ENCODE measurements at regions not wholly inside any gene's neighbourhood (a gene's known extent, or its start where the extent isn't known, plus 50 kb on each side); places are given as distances from the start of the nearest gene placed in this dataset.

DNA sequence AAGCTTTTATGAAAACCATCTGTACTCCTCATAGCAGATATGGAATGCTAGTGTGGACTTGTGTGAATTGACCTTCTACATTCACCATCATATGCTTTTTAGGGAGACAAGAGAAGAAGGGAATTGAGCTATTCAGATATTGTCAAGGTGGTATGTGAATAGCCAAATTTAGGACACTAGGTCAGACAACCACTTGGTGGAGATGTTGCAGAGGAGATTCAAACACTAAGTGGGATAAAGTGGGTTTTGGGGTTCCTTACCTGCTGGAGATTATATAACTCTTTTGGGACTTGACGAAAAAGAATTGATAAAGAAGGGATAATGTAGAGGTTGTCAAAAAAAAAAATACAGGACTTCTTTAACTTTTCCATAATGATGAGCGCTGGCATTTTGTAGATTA, 231.8 kb upstream of the THRB start:
- DNase-seq (ENCODE audit: low spot score), result no peak
- TF ChIP-seq, protein P1, sequence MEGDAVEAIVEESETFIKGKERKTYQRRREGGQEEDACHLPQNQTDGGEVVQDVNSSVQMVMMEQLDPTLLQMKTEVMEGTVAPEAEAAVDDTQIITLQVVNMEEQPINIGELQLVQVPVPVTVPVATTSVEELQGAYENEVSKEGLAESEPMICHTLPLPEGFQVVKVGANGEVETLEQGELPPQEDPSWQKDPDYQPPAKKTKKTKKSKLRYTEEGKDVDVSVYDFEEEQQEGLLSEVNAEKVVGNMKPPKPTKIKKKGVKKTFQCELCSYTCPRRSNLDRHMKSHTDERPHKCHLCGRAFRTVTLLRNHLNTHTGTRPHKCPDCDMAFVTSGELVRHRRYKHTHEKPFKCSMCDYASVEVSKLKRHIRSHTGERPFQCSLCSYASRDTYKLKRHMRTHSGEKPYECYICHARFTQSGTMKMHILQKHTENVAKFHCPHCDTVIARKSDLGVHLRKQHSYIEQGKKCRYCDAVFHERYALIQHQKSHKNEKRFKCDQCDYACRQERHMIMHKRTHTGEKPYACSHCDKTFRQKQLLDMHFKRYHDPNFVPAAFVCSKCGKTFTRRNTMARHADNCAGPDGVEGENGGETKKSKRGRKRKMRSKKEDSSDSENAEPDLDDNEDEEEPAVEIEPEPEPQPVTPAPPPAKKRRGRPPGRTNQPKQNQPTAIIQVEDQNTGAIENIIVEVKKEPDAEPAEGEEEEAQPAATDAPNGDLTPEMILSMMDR (IDR thresholded peaks at IDR 0.05; ENCODE audit: extremely low read depth, missing control alignments), result no peak

DNA sequence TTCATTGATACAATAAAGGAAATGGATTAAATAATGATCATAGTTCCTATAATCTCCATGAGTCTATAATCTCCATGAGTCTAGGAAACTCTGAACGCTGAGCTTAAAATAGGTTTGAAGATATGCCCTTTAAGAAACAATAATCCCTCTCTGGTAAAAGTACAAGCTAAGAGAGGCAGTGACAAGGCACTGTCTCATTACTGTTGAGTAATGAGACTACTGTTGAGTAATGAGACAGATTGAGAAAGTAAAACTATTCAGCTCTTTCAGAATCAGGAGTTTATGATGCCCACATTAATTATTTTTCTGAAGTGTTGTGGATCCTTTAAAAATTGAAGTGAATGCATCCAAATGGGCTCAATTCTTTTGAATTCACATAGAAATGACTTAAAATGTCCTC, 235.5 kb upstream of the THRB start:
- no peak for DNase-seq (ENCODE audit: low spot score)
- TF ChIP-seq, protein P1 (IDR thresholded peaks at IDR 0.05; ENCODE audit: extremely low read depth, missing control alignments), result no peak

DNA sequence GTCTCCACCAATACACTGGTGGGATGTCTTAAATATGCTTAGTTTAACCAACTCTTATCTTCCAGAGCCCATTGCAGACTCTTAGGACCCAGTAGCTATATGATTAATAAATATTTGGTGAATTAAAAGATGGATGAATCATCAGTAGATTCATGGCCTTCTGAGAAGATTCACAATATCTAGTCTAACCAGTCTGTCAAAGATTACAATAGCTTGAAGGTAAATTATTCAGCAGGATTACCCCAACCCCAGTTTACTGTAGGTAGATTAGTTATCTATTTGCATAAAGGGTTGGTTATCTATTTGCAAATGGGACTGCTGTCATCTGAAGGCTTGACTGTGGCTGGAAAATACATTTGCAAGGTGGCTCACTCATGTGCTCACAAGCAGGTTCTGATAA, 239.4 kb upstream of the THRB start:
- no peak for DNase-seq (ENCODE audit: low spot score)
- TF ChIP-seq, protein P1 (IDR thresholded peaks at IDR 0.05; ENCODE audit: extremely low read depth, missing control alignments), result no peak

GRCh38 chr3:24736701-24737100, 242.1 kb upstream of the THRB start:
- no peak for DNase-seq (ENCODE audit: low spot score)
- TF ChIP-seq, protein P1 (IDR thresholded peaks at IDR 0.05; ENCODE audit: extremely low read depth, missing control alignments), result no peak

DNA sequence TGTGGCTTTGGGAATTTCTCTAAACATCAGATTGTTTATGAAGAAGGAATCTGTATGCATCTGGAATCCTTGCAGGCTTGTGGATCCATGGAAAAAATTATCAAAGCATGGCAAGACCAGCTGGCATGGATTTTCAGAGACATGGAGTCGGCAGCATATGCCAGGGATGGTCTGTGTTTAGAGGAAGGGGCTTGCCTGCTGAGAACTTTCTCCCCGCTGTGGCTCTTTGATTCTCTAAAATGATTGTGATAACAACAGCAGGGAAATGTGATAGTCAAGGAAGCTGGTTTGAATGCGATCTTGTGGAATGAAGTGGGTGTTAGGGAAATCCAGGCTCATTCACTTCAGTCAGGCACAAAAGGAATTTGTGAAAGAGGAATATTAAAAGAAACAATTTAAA, 245.7 kb upstream of the THRB start:
- no peak for DNase-seq (ENCODE audit: low spot score)
- TF ChIP-seq, protein P1 (IDR thresholded peaks at IDR 0.05; ENCODE audit: extremely low read depth, missing control alignments), result no peak

- TF ChIP-seq, protein P1 (IDR thresholded peaks at IDR 0.05; ENCODE audit: extremely low read depth, missing control alignments), result no peak
- no peak for DNase-seq (ENCODE audit: low spot score)
Observed at GRCh38 chr3:24741506-24741905, 246.9 kb upstream of the THRB start.

GRCh38 chr3:24748520-24748919, 253.9 kb upstream of the THRB start:
- DNase-seq (ENCODE audit: low spot score), result no peak
- TF ChIP-seq, protein P1 (IDR thresholded peaks at IDR 0.05; ENCODE audit: extremely low read depth, missing control alignments), result no peak

Data from GM20000 (cell line).